Astrocyte (in vitro differentiated cells and primary cell): ENCODE measurements at regions not wholly inside any gene's neighbourhood (a gene's known extent, or its start where the extent isn't known, plus 50 kb on each side); places are given as distances from the start of the nearest gene placed in this dataset.
"Not testable (repeated sequence)": the region's sequence is repeated elsewhere in the genome, so short reads cannot be mapped to it uniquely, and the experiment has no call there.

ENCODE experiments used
- EZH2 ChIP-seq: IDR thresholded peaks from 2 replicates; pipeline ENCODE4 v1.6.1; 2012; ENCODE audit warnings: mild to moderate bottlenecking, low read length, inconsistent platforms; ENCODE audit not compliant: insufficient read depth
- TF ChIP-seq, protein P1 (sequence below): IDR thresholded peaks from 2 replicates; pipeline ENCODE4 v1.5.1; 2011; ENCODE audit warnings: low read depth, mild to moderate bottlenecking, inconsistent platforms, low read length, moderate library complexity; ENCODE audit not compliant: insufficient read depth

GRCh38 chr11:92465410-92465809 is 240.8 kb downstream of the FAT3 start:
- TF ChIP-seq EZH2, result not testable (repeated sequence)
- TF ChIP-seq, protein P1, sequence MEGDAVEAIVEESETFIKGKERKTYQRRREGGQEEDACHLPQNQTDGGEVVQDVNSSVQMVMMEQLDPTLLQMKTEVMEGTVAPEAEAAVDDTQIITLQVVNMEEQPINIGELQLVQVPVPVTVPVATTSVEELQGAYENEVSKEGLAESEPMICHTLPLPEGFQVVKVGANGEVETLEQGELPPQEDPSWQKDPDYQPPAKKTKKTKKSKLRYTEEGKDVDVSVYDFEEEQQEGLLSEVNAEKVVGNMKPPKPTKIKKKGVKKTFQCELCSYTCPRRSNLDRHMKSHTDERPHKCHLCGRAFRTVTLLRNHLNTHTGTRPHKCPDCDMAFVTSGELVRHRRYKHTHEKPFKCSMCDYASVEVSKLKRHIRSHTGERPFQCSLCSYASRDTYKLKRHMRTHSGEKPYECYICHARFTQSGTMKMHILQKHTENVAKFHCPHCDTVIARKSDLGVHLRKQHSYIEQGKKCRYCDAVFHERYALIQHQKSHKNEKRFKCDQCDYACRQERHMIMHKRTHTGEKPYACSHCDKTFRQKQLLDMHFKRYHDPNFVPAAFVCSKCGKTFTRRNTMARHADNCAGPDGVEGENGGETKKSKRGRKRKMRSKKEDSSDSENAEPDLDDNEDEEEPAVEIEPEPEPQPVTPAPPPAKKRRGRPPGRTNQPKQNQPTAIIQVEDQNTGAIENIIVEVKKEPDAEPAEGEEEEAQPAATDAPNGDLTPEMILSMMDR, result not testable (repeated sequence)
